ENCODE measurements at regions not wholly inside any gene's neighbourhood (a gene's known extent, or its start where the extent isn't known, plus 50 kb on each side); places are given as distances from the start of the nearest gene placed in this dataset.

DNA sequence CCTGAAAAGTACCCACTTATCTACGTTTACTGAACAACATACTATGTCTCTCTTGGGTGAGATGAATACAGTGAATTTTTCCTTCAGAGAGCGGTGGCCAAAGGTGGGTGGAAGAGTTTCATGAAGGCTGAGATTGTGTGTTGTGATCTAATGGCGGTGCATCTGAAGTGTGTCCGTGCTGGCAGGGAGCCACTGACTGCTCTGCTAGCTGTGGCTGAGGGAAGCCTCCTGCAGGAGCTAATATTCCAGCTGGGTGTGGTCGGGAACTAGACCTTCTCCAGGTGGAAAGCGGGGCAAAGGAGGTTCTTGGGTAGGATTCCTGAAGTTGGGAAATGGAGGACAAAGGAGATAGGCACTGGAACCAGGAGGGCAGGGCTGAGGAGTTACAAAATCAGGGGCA lies 69.2 kb upstream of the GRB10 start:
- Histone ChIP-seq H3K9ac (ENCODE audit: low read depth, low read length, poor library complexity, severe bottlenecking) (no peak overlapping the region), H4K20me1 (ENCODE audit: insufficient read depth, low read length, poor library complexity, severe bottlenecking) (no peaks in the 10 kb centered on the region), H3K79me2 (ENCODE audit: insufficient read depth, low read length) (no peaks in the 10 kb centered on the region), H3K4me1 (ENCODE audit: insufficient read depth, low read length, poor library complexity, severe bottlenecking) (no peaks in the 10 kb centered on the region), H3K9me2 (replicated peaks; ENCODE audit: low read depth, low read length) (no peaks in the 10 kb centered on the region), H3K4me2 (ENCODE audit: low read depth, low read length, poor library complexity, severe bottlenecking) (no peak overlapping the region), H2AFZ (ENCODE audit: low read length) (no peak overlapping the region), H3K27me3 (ENCODE audit: insufficient read depth, low read length, poor library complexity, severe bottlenecking) (no peaks in the 10 kb centered on the region), H3K36me3 (ENCODE audit: insufficient read depth, low read length) (no peaks in the 10 kb centered on the region), H3F3A (ENCODE audit: low read depth) (no peaks in the 10 kb centered on the region), H3K9me3 (ENCODE audit: insufficient read depth, low read depth, low read length) (no peaks in the 10 kb centered on the region), H3K4me3 (ENCODE audit: low read length, poor library complexity, severe bottlenecking) (no peak overlapping the region)
- no peak for TF ChIP-seq EZH2phosphoT487 (IDR thresholded peaks at IDR 0.05; ENCODE audit: borderline replicate concordance)
- TF ChIP-seq, protein P1, sequence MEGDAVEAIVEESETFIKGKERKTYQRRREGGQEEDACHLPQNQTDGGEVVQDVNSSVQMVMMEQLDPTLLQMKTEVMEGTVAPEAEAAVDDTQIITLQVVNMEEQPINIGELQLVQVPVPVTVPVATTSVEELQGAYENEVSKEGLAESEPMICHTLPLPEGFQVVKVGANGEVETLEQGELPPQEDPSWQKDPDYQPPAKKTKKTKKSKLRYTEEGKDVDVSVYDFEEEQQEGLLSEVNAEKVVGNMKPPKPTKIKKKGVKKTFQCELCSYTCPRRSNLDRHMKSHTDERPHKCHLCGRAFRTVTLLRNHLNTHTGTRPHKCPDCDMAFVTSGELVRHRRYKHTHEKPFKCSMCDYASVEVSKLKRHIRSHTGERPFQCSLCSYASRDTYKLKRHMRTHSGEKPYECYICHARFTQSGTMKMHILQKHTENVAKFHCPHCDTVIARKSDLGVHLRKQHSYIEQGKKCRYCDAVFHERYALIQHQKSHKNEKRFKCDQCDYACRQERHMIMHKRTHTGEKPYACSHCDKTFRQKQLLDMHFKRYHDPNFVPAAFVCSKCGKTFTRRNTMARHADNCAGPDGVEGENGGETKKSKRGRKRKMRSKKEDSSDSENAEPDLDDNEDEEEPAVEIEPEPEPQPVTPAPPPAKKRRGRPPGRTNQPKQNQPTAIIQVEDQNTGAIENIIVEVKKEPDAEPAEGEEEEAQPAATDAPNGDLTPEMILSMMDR (conservative IDR thresholded peaks at IDR 0.05; ENCODE audit: low read length): no peak

DNA sequence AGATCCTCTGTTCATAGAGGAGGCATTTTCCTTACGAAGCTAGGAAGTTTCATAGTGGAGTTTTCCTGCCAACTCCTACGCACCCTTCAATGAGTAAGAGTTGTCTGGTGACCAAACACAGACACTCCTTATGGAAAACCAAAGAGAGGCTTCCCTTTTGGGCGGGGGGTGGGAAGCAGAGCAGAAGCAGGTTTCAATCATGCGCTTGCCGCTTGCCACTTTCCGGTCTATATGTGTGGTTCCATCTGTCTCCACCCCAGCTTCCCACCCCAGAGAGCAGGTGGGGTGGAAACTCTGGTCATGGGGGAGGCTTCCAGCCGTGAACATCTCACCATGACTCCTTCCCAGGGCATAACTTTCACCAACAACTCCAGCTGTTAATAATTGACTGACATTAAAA lies 68.8 kb upstream of the GRB10 start:
- Histone ChIP-seq H3K4me2 (ENCODE audit: low read depth, low read length, poor library complexity, severe bottlenecking) (no peak overlapping the region), H3K27me3 (ENCODE audit: insufficient read depth, low read length, poor library complexity, severe bottlenecking) (no peaks in the 10 kb centered on the region), H2AFZ (ENCODE audit: low read length) (no peak overlapping the region), H3K4me1 (ENCODE audit: insufficient read depth, low read length, poor library complexity, severe bottlenecking) (no peaks in the 10 kb centered on the region), H3K9me2 (replicated peaks; ENCODE audit: low read depth, low read length) (no peaks in the 10 kb centered on the region), H3K9ac (ENCODE audit: low read depth, low read length, poor library complexity, severe bottlenecking) (no peak overlapping the region), H3K9me3 (ENCODE audit: insufficient read depth, low read depth, low read length) (no peaks in the 10 kb centered on the region), H4K20me1 (ENCODE audit: insufficient read depth, low read length, poor library complexity, severe bottlenecking) (no peaks in the 10 kb centered on the region), H3K4me3 (ENCODE audit: low read length, poor library complexity, severe bottlenecking) (no peak overlapping the region), H3K79me2 (ENCODE audit: insufficient read depth, low read length) (no peaks in the 10 kb centered on the region), H3K36me3 (ENCODE audit: insufficient read depth, low read length) (no peaks in the 10 kb centered on the region), H3F3A (ENCODE audit: low read depth) (no peaks in the 10 kb centered on the region)
- TF ChIP-seq, protein P1 (conservative IDR thresholded peaks at IDR 0.05; ENCODE audit: low read length): no peak
- no peak for TF ChIP-seq EZH2phosphoT487 (IDR thresholded peaks at IDR 0.05; ENCODE audit: borderline replicate concordance)

DNA sequence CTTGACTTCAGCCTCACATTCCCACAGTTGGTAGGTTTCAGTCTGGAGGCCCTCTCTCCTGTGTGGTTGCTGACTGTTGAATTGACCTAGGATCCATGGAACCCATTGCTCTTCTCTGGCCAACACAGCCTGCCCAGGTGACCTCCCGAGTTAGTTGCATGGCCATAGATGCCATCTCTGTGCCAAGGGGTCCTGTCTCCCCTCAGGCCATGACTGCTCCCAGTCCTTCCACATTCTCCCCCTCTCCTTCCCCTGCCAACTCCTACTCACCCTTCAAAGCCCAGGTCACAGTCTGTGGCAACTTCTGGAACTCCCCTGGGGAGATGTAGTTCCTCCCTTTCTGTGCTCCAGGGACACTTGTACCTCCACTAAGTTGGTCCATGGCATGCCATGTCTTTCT lies 67.3 kb upstream of the GRB10 start:
- Histone ChIP-seq H3K9ac (ENCODE audit: low read depth, low read length, poor library complexity, severe bottlenecking) (no peak overlapping the region), H3K9me3 (ENCODE audit: insufficient read depth, low read depth, low read length) (no peaks in the 10 kb centered on the region), H3K4me2 (ENCODE audit: low read depth, low read length, poor library complexity, severe bottlenecking) (no peak overlapping the region), H3K4me1 (ENCODE audit: insufficient read depth, low read length, poor library complexity, severe bottlenecking) (no peaks in the 10 kb centered on the region), H3F3A (ENCODE audit: low read depth) (no peaks in the 10 kb centered on the region), H2AFZ (ENCODE audit: low read length) (no peak overlapping the region), H3K79me2 (ENCODE audit: insufficient read depth, low read length) (no peaks in the 10 kb centered on the region), H3K4me3 (ENCODE audit: low read length, poor library complexity, severe bottlenecking) (no peak overlapping the region), H3K27me3 (ENCODE audit: insufficient read depth, low read length, poor library complexity, severe bottlenecking) (no peaks in the 10 kb centered on the region), H4K20me1 (ENCODE audit: insufficient read depth, low read length, poor library complexity, severe bottlenecking) (no peaks in the 10 kb centered on the region), H3K9me2 (replicated peaks; ENCODE audit: low read depth, low read length) (no peaks in the 10 kb centered on the region), H3K36me3 (ENCODE audit: insufficient read depth, low read length) (no peaks in the 10 kb centered on the region)
- TF ChIP-seq, protein P1 (conservative IDR thresholded peaks at IDR 0.05; ENCODE audit: low read length): no peak
- no peak for TF ChIP-seq EZH2phosphoT487 (IDR thresholded peaks at IDR 0.05; ENCODE audit: borderline replicate concordance)

Data from Loucy (cell line).